Body of pancreas (tissue), 4 donors: ENCODE measurements at regions not wholly inside any gene's neighbourhood (a gene's known extent, or its start where the extent isn't known, plus 50 kb on each side); places are given as distances from the start of the nearest gene placed in this dataset.

Experiments
- CTCF ChIP-seq, 7 experiments: fragments of 450-650 bp in 4 of 7; fragments of 200-600 bp in 3 of 7; sonication (generic) in 3 of 7; IDR thresholded peaks; one replicate each; pipeline ENCODE4 v1.5.1; 2016 to 2019; ENCODE audit warnings: antibody characterized with exemption in 7 of 7
- POLR2A ChIP-seq, 3 donors: fragments of 450-650 bp; IDR thresholded peaks; one replicate each; pipeline ENCODE4 v1.6.1; 2016; ENCODE audit warnings: antibody characterized with exemption in 3 of 3, mild to moderate bottlenecking in 2 of 3

- TF ChIP-seq CTCF (IDR thresholded peaks at IDR 0.05) (no peak), POLR2A (IDR thresholded peaks at IDR 0.05) (no peak)
Measured at GRCh38 chr2:192940767-192941166, 746.0 kb upstream of the TMEFF2 start.
